Occipital lobe (tissue), 1 donor: ENCODE measurements at regions not wholly inside any gene's neighbourhood (a gene's known extent, or its start where the extent isn't known, plus 50 kb on each side); places are given as distances from the start of the nearest gene placed in this dataset.

Source experiments
- DNase-seq: peaks from one replicate; lab custom pipeline; 2025; lab: John Stamatoyannopoulos, UW

- no peak for DNase-seq
Observed at GRCh38 chrX:39627257-39627656, 470.5 kb downstream of the BCOR start.

GRCh38 chrX:39629001-39629400 is 468.8 kb downstream of the BCOR start:
- DNase-seq, result no peak

- DNase-seq, result no peak
Observed at GRCh38 chrX:39630344-39630743, 467.4 kb downstream of the BCOR start.

GRCh38 chrX:39631276-39632229 is 466.2 kb downstream of the BCOR start:
- no peak for DNase-seq

GRCh38 chrX:39633293-39633692 is 464.5 kb downstream of the BCOR start:
- no peak for DNase-seq

- no peak for DNase-seq
Observed at GRCh38 chrX:39636481-39636880, 461.3 kb downstream of the BCOR start.

GRCh38 chrX:39638526-39638925 is 459.2 kb downstream of the BCOR start:
- DNase-seq, result no peak

GRCh38 chrX:39639871-39640270 is 457.9 kb downstream of the BCOR start:
- DNase-seq, result no peak

GRCh38 chrX:39640866-39641265 is 456.9 kb downstream of the BCOR start:
- DNase-seq, result no peak

- DNase-seq, result no peak
Observed at GRCh38 chrX:39642071-39642470, 455.7 kb downstream of the BCOR start.

GRCh38 chrX:39643550-39643949 is 454.2 kb downstream of the BCOR start:
- no peak for DNase-seq

GRCh38 chrX:39645178-39645895 is 452.4 kb downstream of the BCOR start:
- DNase-seq, result no peak

GRCh38 chrX:39648548-39649254 is 449.1 kb downstream of the BCOR start:
- DNase-seq, result no peak

- no peak for DNase-seq
Observed at GRCh38 chrX:39650768-39651347, 446.9 kb downstream of the BCOR start.

GRCh38 chrX:39652336-39652735 is 445.4 kb downstream of the BCOR start:
- DNase-seq, result no peak

- peak; percentile 61 for DNase-seq
Observed at GRCh38 chrX:39653691-39654090, 444.1 kb downstream of the BCOR start.

- no peak for DNase-seq
Observed at GRCh38 chrX:39654183-39654925, 443.4 kb downstream of the BCOR start.

- DNase-seq, result no peak
Observed at GRCh38 chrX:39654952-39655351, 442.8 kb downstream of the BCOR start.

- no peak for DNase-seq
Observed at GRCh38 chrX:39661116-39661907, 436.4 kb downstream of the BCOR start.
